PC-9 (cell line): ENCODE measurements at regions not wholly inside any gene's neighbourhood (a gene's known extent, or its start where the extent isn't known, plus 50 kb on each side); places are given as distances from the start of the nearest gene placed in this dataset.

Experiments
- EZH2 ChIP-seq: fragments of 200-600 bp; sonication (generic); IDR thresholded peaks from 2 replicates; pipeline ENCODE4 v1.8.0; 2017; ENCODE audit warnings: antibody characterized with exemption, low read depth
- TF ChIP-seq, protein P1 (sequence below): fragments of 200-600 bp; sonication (generic); conservative IDR thresholded peaks from 2 replicates; pipeline ENCODE4 v1.6.1; 2017; ENCODE audit warnings: mixed run types, antibody characterized with exemption, mild to moderate bottlenecking, moderate library complexity

DNA sequence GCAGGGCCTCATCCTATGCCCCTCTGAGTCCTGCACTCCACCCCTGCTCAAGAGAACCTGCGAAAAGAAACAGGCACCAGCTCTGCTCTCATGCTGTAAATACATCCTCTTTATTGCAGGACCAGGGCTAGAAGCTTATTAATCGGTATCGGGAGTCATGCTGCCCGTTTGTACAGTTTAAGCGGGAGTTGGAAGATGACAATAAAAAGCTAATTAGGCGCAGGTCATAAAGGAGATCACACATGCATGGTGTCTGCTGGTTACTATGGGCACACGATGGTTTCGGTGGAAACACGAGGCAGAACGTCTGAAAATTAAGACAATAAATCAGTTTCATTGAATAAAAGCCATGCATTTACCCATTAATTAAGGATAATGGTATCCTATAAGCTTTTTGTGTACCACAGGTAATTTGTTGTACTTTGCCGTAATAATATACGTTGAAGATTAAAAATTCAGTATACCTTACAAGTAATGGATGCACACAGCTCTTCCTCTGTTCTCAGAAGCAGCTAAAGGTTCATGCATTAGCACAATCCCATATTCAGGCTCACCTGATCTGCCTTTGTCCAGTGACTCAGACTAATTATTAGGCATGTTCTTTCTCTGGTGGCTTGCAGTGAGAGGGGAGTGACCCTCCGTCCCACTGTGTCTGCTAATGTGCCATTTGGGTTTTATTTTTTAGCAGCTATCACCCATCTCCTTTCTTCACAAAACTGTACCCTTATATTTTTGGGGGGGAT is 406.0 kb downstream of the TSHZ3 start:
- TF ChIP-seq, protein P1, sequence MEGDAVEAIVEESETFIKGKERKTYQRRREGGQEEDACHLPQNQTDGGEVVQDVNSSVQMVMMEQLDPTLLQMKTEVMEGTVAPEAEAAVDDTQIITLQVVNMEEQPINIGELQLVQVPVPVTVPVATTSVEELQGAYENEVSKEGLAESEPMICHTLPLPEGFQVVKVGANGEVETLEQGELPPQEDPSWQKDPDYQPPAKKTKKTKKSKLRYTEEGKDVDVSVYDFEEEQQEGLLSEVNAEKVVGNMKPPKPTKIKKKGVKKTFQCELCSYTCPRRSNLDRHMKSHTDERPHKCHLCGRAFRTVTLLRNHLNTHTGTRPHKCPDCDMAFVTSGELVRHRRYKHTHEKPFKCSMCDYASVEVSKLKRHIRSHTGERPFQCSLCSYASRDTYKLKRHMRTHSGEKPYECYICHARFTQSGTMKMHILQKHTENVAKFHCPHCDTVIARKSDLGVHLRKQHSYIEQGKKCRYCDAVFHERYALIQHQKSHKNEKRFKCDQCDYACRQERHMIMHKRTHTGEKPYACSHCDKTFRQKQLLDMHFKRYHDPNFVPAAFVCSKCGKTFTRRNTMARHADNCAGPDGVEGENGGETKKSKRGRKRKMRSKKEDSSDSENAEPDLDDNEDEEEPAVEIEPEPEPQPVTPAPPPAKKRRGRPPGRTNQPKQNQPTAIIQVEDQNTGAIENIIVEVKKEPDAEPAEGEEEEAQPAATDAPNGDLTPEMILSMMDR = no peak
- TF ChIP-seq EZH2 = no peak
